Dermis microvascular lymphatic vessel endothelial cell (primary cell): ENCODE measurements at regions not wholly inside any gene's neighbourhood (a gene's known extent, or its start where the extent isn't known, plus 50 kb on each side); places are given as distances from the start of the nearest gene placed in this dataset.
"Not testable (repeated sequence)": the region's sequence is repeated elsewhere in the genome, so short reads cannot be mapped to it uniquely, and the experiment has no call there.

ENCODE experiments used
- DNase-seq, 2 donors: peaks; one replicate each; pipeline versions ENCODE4 v3.0.0 to v3.0.0-alpha.2; 2010; ENCODE audit warnings: low read depth in 2 of 2

DNA sequence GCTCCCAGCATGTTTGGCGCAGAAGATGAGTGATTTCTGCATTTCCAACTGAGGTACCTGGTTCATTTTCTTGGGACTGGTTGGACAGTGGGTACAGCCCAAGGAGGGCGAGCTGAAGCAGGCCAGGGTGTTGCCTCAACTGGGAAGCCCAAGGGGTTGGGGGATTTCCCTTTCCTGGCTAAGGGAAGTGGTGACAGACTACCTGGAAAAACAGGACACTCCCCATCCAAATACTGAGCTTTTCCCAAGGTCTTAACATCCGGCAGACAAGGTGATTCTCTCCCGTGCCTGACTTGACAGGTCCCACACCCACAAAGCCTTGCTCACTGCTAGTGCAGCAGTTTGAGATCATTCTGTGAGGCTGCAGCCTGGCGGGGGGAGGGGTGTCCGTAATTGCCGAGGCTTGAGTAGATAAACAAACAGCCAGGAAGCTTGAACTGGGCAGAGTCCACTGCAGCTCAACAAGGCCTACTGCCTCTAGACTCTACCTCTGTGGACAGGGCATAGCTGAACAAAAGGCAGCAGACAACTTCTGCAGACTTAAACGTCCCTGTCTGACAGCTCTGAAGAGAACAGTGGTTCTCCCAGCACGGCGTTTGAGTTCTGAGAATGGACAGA lies 307.7 kb upstream of the ARSJ start:
- no peak for DNase-seq

DNA sequence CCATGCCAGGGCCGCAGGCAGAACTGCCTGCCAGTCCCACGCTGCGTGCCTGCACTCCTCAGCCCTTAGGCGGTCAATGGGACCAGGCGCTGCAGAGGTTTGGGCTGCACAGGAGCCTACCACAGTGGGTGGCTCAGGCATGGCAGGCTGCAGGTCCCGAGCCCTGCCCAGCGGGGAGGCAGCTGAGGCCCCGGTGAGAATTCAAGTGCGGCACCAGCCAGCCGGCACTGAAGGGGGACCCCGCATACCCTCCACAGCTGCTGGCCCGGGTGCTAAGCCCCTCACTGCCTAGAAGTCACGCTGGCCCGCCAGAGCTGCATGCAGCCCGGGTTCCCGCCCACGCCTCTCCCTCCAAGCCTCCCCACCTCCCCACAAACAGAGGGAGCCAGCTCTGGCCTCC lies 302.5 kb upstream of the UGT8 start:
- DNase-seq, result no peak

DNA sequence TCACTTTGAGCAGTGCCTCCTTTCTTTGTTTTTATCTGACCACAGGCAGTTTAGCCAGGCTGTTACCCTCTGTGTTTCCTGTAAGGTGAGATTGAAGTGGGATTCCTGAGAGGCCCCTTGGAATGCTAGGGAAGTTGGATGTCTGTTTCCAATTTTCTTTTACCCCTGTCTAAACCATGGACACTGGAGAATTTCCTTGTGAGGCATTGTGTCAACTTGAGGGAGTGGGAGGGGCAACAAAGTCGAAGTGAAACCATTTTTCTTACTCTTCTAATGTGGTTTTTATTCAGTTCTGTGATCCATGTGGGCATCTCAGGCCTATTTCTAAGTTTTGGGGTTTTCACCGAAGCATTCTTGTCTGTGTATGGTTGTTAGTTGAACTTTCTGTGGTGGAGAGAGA lies 296.1 kb upstream of the UGT8 start:
- DNase-seq, result no peak

DNA sequence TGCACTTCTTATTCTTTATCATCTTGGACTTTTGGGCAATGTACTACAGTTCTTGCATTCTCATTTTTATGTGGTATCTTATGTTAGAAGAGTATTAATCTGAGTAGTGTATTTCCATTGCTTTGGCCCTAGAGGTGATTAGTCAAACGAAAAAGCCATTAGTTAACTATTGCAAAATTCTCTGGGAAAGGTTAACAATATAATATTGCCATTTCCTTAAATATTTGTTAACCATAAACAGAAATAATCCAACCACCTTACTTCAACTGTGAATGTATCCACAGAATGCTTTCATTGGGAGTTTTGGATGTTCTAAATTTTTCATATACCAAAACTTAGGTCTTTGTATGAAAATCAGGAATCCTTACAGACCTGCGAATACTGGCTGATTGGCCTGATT lies 294.6 kb upstream of the UGT8 start:
- no peak for DNase-seq

DNA sequence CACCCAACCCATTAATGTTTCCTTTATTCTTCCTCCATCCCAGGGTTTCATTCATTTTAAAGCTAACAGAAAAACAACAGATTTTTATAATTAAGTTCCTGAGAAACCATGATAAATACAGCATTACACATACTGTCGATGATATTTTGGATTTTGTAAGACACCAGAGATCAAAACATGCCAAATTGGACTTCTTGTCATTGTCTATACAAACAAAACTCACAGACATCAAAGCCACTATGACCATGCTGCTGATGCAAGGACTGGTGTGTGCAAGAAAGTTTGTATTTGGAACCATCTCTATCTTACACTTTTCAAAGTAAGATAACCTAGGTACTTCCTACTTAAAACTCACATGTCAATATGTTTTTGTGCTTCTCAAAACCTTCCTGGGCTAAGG lies 294.0 kb upstream of the UGT8 start:
- no peak for DNase-seq

DNA sequence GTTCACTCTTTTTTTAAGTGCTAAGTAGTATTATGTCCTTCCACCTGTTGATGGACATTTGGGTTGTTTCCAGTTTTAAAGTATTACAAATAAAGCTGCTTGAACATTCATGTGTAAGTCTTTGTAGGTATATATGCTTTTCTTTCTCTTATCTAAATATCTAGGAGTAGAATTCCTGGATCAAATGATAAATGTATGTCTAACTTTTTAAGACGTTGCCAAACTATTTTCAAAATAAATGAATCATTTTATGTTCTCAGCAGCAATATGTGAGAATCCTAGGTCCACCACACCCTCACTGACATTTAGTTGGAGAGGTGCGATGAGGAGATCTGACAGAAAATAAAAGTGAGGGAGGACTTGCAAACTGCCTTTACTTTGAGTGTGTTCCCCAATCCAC lies 291.7 kb upstream of the UGT8 start:
- DNase-seq, result no peak

DNA sequence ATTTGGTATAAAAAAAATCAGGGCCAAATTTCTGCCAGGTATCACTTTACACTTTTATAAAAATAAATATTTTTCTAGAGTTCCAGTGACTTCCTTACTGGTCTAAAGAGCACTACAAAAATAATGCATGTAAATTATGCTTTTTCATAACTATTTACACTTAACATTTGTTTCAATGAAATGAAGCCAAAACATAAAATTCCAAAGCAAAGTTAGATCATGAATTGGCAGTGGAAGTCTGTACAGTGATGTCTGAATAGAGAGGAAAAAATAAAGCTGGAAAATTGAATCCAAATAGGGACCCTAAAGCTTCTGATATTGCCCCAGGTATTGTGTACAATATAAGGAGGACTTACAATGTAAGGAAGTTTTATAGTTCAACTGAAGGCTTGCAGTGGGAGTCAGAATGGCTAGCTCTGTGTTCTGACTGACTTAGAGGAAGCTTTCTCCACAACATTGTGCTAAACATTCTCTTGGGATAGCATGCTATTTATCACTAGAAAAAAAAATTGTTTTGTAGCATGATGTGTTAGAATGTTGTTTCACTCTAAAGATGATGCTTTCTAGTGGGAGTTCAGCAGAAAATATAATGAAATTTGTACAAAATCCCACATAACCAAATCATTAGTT lies 288.2 kb upstream of the UGT8 start:
- no peak for DNase-seq

DNA sequence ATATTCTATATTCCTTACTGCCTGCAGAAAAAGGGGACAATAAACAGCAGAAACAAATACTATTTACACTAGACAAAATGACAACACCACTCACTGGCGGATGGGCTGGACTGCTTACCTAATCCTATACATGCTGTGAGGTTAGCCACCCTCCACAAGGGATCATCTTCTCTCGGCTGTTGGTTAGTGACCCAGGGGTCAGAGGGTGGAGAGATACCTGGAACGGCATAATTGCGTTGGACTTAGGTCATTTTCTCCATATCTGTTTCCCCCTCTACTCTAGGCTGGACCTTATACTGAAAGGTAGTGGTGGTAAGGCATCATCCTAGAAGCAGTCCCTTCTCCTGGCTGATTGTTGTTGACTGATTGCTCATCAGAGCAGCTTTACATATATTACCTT lies 286.8 kb upstream of the UGT8 start:
- no peak for DNase-seq

DNA sequence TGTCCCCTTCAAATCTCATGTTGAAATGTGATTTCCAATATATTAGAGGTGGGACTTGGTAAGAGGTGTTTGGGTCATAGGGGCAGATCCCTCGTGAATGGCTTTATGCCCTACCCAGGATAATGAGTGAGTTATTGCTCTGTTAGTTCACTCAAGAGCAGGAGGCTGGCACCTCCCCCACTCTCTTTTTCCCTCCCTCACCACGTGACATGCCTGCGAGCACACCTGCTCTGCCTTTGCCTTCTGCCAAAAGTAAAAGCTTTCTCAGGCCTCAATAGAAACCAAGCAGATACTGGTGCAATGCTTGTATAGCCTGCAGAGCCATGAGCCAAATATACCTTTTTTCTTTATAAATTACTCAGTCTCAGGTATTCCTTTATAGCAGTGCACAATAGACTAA lies 286.3 kb upstream of the UGT8 start:
- DNase-seq, result no peak

DNA sequence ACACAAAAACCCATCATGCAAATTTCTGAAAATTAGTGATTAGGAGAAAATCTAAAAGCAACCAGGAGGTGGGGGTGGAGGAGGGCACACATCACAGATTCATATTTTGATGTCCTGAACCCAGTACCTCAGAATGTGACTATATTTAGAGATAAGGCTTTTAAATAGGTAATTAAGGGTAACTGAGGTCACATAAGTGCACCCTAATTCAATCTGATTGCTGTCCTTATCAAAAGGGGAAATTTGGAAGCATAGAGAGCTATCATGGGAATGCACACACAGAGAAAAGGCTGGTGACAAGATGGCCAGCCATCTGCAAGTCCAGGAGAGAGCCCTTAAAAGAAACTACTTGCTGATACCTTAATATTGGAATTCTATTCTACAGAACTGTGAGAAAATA lies 281.8 kb upstream of the UGT8 start:
- DNase-seq, result no peak

DNA sequence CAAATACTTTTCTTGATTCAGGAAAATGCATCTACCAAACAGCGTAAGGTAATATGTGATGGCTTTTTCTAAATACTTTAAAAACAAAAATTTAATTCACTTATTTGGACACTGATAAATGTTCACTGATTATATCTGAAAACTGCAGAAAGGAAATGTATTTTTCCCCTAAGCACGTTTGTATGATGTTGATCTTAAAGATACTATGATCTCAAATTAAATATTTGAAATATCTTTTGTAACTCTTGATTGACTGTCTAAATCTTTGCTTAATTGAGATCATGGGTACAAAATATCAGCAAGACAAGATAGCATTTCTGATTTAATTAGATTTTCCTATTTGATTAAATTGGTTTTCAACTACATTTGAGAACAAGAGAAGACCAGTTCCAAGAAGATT lies 281.0 kb upstream of the UGT8 start:
- DNase-seq, result no peak

DNA sequence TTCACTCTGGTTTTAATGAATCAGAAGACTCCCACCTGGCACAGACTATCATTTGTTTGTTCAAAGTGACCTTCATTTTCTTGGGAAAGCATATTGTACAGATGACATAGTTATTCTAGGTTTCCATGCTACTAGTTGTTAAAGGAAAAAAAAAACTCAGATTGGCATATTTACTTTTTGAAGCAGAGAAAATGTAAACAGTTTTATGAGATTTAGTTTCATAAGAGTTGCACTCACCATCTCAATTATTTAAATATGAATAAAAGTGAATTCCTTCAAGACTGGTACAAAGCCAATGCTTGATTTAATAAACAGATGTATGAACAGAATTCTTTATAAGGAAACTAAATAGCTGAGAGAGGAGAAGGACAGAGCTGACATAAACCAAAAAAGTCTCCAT lies 280.3 kb upstream of the UGT8 start:
- no peak for DNase-seq

DNA sequence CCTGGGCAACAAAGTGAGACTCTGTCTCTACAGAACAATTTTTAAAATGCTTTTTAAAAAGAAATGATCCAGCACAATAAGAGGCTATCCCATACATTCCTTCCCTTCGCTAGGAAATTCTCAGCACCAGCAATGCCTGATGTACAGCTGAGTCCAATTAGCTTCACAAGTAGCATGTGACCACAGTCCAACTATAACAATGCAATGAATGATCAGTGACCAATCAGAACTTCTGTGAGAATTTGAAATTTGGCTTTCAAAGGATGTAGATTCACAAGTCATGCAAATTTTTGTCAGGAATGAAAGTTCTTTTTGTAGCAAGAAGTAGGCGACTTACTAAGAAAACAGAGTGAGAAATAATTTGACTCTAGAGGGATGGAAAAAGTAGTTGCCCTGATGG lies 278.5 kb upstream of the UGT8 start:
- DNase-seq, result no peak

DNA sequence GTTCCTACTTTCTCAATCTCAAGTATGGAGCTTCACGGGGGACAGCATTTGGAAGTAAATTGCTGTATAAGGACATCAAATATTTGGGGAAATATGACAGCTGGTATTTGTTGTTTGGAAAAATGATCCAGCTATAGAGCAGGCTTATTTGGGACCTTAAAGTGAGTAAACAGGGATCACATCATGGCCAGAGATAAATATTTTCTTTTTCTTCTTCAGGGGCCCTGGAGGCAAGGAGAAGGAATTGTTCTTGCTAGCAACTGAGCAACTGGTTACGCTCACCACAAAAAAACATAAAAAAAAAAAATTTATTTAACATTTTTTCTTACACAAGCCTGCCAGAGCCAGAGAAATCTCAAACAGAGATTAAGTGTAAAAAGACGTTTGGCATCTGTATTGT lies 277.2 kb upstream of the UGT8 start:
- no peak for DNase-seq

DNA sequence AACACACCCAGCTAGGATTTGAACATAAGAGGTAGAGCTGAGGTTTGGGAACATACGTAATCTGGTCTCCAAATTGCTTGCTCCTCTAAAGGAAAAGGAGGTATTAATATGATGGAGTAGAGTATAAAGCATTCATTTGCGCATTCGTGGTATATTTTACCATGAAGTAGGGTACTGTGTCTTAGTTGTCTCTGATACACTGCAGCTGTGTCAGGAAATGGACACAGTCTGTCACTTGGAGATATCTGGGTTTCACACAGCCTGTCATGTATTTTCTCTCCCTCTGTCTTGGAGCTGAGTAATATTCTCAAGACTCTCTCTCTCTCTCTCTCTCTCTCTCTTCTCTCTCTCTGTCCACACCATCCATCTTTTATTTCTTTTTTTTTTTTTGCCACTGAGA lies 274.8 kb upstream of the UGT8 start:
- no peak for DNase-seq

DNA sequence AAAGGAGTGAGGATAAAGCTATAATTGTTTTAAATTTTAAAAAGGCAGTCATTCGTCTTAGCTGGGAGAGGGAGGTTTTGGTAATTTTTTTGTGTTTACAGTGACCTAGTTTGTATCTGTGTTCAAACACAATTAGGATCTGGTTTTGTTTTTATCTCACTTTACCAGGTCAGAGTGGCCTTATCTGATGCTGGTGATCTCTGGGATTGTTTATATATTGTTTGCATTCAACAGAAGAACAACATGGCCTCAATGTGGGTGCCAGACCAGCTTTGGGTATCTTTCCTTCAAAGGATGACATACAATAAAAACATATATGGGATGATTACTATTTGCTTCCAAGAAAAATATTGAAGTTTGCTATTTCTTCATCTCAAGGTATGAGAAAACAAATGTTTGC lies 272.2 kb upstream of the UGT8 start:
- no peak for DNase-seq

DNA sequence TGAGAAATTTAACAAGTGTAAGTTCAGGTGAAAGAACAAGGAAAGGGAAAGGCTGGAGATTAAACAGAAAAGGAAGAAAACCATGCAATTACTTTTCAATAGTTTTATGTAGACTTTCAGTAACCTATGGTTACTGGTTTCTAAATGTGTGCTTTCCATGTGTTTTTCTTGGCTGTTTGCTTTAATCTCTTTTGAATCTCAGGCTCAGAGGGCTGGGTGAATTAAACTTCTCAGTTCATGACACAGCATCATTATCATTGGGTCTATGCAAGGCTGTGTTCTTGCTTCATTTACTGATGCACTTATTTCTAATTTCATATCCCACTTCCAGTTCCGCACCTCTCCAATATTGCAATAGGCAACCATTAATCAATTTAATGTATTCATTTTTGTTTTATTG lies 266.5 kb upstream of the UGT8 start:
- no peak for DNase-seq

DNA sequence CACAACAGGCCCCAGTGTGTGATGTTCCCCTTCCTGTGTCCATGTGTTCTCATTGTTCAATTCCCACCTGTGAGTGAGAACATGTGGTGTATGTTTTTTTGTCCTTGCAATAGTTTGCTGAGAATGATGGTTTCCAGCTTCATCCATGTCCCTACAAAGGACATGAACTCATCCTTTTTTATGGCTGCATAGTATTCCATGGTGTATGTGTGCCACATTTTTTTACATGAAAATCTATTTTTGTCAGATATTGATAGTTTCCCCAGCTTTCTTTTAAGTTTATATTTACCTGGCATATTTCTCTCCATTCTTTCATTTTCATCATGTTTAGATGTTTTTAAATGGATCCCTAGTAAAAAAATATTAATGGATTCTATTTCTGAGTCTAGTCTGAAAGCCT lies 264.2 kb upstream of the UGT8 start:
- DNase-seq, result not testable (repeated sequence)

DNA sequence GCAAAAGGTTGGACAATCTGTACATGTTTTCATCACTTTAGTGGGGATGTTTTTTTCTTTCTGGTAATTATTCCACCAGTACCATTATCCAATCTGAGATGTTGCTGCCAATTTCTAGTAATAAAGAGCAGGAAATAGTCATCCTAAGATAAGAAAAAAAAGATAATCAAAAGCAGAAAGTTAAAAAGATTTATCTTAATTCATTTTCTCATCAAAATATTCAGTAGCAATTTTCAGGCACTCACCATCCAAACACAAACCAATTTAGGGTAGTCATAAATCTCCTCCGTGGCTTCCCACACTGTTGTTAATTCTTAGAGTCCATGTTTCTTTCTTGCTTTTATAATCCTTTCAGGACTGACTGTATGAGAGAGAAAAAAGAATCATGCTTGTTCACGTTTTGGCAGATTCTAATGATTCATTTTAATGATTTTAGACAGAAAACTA lies 263.7 kb upstream of the UGT8 start:
- DNase-seq, result peak in 1 of 2 donors; percentile 1

DNA sequence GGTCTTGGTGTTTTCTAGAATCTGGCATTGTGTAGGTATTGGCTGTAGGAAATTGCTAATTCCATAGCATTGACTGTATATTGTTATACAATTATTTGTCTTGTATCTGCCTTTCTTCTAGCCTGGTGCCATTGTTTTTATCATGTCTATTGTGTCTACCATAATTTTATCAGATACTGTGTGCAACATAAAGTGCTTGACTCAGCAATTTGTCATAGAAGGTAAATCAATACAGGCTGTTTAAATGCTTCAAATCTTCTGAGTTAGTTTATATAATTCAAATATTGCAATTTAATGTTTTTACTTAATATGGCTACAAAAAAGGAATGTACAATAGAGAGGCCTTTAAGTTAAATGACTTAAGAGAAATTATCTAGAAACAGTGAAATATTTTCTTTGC lies 263.3 kb upstream of the UGT8 start:
- peak in 1 of 2 donors; percentile 1 for DNase-seq

DNA sequence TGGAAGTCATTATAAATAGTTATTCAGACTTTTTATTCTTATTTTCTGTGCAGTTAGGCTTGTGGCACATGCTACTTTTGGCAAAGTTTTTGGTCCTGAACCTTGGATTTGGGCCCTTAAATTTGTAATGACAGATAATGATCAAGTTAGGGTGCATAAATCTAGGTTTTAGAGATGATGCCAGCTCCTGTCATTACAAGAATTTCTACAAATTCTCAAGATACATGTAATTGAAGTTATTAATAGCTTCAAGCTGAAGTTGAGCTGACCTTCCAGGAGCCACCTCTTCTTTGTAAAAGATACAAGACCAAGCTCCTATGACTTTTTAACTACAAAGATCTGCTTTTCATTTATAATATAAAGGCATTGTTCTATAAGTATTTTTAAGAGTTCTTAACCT lies 255.6 kb upstream of the UGT8 start:
- DNase-seq, result no peak

DNA sequence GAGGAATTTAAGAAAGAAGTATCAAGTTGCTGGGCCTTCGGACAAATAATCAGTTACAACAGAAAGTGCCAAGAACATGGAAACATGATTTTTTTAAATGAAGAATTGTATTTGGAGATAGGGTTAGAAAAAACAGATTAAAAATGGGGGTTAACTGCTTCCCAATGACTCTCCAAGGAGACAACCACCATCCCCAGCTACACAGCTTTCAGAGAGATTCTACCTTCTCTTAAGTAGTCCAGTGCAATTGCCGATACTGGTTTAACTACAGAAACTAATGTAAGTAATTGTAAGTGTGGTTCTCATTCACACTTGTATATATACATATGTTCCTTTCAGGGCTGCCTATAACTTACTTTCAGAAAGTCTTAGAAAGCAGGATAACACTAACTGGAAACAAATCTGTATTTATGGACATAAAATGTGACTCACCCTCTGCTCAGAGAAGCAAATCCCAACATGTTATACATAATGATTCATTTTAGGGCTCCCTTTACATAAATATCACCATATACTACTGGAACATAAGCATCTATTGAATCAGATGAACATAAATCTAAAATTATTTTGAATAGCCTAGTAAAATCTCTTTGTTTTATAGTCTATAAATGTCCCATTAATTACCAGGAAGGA lies 248.9 kb upstream of the UGT8 start:
- no peak for DNase-seq

DNA sequence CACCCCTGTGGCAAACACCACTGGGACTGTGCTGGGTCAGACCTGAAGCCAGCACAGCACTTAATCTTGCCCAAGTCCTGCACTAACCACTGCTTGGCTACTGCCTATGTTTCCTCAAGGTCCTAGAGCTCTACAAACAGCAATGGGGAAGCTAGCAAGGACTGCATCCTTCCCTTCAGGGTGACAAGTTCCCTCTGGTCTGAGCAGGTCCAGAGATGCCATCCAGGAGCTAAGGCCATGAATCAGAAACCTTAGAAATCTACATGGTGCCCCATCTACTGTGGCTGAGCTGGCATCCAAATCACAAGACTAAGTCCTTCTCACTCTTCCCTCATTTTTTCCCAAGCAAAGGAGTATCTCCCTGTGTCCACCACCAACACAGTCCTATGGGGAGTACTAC lies 239.7 kb upstream of the UGT8 start:
- DNase-seq, result no peak
